ENCODE measurements at regions not wholly inside any gene's neighbourhood (a gene's known extent, or its start where the extent isn't known, plus 50 kb on each side); places are given as distances from the start of the nearest gene placed in this dataset.

GRCh38 chr13:22312405-22312803 is 641.5 kb downstream of the FGF9 start:
- no peak for TF ChIP-seq EZH2 (IDR thresholded peaks at IDR 0.05; ENCODE audit: insufficient read depth, low read length)
- TF ChIP-seq, protein P1, sequence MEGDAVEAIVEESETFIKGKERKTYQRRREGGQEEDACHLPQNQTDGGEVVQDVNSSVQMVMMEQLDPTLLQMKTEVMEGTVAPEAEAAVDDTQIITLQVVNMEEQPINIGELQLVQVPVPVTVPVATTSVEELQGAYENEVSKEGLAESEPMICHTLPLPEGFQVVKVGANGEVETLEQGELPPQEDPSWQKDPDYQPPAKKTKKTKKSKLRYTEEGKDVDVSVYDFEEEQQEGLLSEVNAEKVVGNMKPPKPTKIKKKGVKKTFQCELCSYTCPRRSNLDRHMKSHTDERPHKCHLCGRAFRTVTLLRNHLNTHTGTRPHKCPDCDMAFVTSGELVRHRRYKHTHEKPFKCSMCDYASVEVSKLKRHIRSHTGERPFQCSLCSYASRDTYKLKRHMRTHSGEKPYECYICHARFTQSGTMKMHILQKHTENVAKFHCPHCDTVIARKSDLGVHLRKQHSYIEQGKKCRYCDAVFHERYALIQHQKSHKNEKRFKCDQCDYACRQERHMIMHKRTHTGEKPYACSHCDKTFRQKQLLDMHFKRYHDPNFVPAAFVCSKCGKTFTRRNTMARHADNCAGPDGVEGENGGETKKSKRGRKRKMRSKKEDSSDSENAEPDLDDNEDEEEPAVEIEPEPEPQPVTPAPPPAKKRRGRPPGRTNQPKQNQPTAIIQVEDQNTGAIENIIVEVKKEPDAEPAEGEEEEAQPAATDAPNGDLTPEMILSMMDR (IDR thresholded peaks at IDR 0.05; ENCODE audit: insufficient read depth, low read depth, low read length) = no peak
- no peak overlapping the region for H3K9ac ChIP-seq (ENCODE audit: low read length)
- no peak for FAIRE-seq
- no peak overlapping the region for H3K27ac ChIP-seq (ENCODE audit: low read depth, low read length)
- Mint-ChIP-seq H3K4me1 (ENCODE audit: low read depth, unreplicated experiment) (no peaks in the 10 kb centered on the region), H3K4me3 (ENCODE audit: unreplicated experiment) (no peak overlapping the region), H3K27me3 (ENCODE audit: low read depth, unreplicated experiment) (no peaks in the 10 kb centered on the region), H3K36me3 (ENCODE audit: low read depth, unreplicated experiment) (no peaks in the 10 kb centered on the region), H3K9me3 (ENCODE audit: unreplicated experiment) (peaks cover 3% of the 10 kb centered on the region), H3K27ac (ENCODE audit: unreplicated experiment) (no peak overlapping the region)
- H3K79me2 ChIP-seq (ENCODE audit: insufficient read depth, low read length) = no peaks in the 10 kb centered on the region
- H3K9me3 ChIP-seq (ENCODE audit: insufficient read depth, low read depth, low read length) = no peaks in the 10 kb centered on the region
- H3K4me1 ChIP-seq (ENCODE audit: insufficient read depth, low read length) = no peaks in the 10 kb centered on the region
- H2AFZ ChIP-seq (ENCODE audit: low read depth, low read length) = no peak overlapping the region
- no peak overlapping the region for H3K4me2 ChIP-seq (ENCODE audit: low read length)
- no peaks in the 10 kb centered on the region for H3K27me3 ChIP-seq (ENCODE audit: insufficient read depth, low read length)
- no peak overlapping the region for H3K4me3 ChIP-seq (ENCODE audit: insufficient read depth, low read depth, low read length)
- no peaks in the 10 kb centered on the region for H4K20me1 ChIP-seq (ENCODE audit: insufficient read depth, low read length)
- no peaks in the 10 kb centered on the region for H3K36me3 ChIP-seq (ENCODE audit: insufficient read depth, low read length)
- DNase-seq (ENCODE audit: low read depth) = no peak

DNA sequence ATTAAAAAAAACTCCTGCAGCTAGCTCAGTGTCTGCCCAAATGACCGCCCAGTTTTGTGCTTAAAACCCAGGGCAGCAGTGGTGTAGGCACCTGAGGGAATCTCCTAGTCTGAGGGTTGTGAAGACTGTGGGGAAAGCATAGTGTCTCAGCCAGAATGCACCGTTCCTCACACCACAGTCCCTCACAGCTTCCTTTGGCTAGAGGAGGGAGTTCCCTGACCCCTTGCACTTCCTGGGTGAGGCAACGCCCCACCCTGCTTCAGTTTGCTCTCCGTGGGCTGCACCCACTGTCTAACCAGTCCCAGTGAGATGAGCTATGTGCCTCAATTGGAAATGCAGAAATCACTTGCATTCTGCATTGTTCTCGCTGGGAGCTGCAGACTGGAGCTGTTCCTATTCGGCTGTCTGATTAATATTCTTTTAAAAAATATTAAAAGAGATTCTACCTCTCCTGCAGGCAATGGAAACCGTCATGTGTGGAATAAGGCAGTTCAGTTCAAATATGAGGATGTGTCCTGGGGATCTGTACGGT is 645.7 kb downstream of the FGF9 start:
- H3K4me3 ChIP-seq (ENCODE audit: insufficient read depth, low read depth, low read length) = no peak overlapping the region
- FAIRE-seq = no peak
- no peak for DNase-seq (ENCODE audit: low read depth)
- H3K27ac Mint-ChIP-seq (ENCODE audit: unreplicated experiment) = no peak overlapping the region
- H3K4me2 ChIP-seq (ENCODE audit: low read length) = no peak overlapping the region
- H4K20me1 ChIP-seq (ENCODE audit: insufficient read depth, low read length) = no peaks in the 10 kb centered on the region
- H3K4me3 Mint-ChIP-seq (ENCODE audit: unreplicated experiment) = no peak overlapping the region
- no peaks in the 10 kb centered on the region for H3K27me3 Mint-ChIP-seq (ENCODE audit: low read depth, unreplicated experiment)
- no peak for TF ChIP-seq EZH2 (IDR thresholded peaks at IDR 0.05; ENCODE audit: insufficient read depth, low read length)
- TF ChIP-seq, protein P1 (IDR thresholded peaks at IDR 0.05; ENCODE audit: insufficient read depth, low read depth, low read length) = no peak
- H3K4me1 Mint-ChIP-seq (ENCODE audit: low read depth, unreplicated experiment) = no peaks in the 10 kb centered on the region
- H3K36me3 ChIP-seq (ENCODE audit: insufficient read depth, low read length) = no peaks in the 10 kb centered on the region
- H2AFZ ChIP-seq (ENCODE audit: low read depth, low read length) = no peak overlapping the region
- no peaks in the 10 kb centered on the region for H3K9me3 ChIP-seq (ENCODE audit: insufficient read depth, low read depth, low read length)
- H3K27ac ChIP-seq (ENCODE audit: low read depth, low read length) = no peak overlapping the region
- no peaks in the 10 kb centered on the region for H3K27me3 ChIP-seq (ENCODE audit: insufficient read depth, low read length)
- no peaks in the 10 kb centered on the region for H3K4me1 ChIP-seq (ENCODE audit: insufficient read depth, low read length)
- H3K79me2 ChIP-seq (ENCODE audit: insufficient read depth, low read length) = no peaks in the 10 kb centered on the region
- no peak overlapping the region for H3K9ac ChIP-seq (ENCODE audit: low read length)
- H3K9me3 Mint-ChIP-seq (ENCODE audit: unreplicated experiment) = peaks cover 3% of the 10 kb centered on the region
- H3K36me3 Mint-ChIP-seq (ENCODE audit: low read depth, unreplicated experiment) = no peaks in the 10 kb centered on the region

DNA sequence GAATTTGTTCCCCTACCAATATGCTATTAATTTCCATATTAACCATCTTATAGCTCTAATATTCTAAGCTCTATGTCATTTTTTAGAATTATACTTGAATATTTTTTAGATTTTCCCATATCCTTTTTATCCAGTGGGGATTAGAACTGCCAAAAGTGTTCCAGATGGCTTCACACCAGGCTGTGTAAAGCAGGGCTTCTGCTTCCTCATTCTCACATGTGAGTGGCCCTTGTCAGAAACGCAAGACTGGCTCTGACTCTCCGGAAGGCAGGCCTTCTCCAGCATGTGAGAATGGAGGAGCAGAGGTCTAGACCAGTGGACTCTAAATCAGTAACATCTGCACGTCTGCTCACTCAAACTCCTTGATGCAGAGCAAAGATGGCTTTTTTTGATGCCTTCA is 650.1 kb downstream of the FGF9 start:
- Histone ChIP-seq H3K27ac (ENCODE audit: low read depth, low read length) (no peak overlapping the region), H3K36me3 (ENCODE audit: insufficient read depth, low read length) (no peaks in the 10 kb centered on the region), H4K20me1 (ENCODE audit: insufficient read depth, low read length) (no peaks in the 10 kb centered on the region), H3K27me3 (ENCODE audit: insufficient read depth, low read length) (no peaks in the 10 kb centered on the region), H3K4me2 (ENCODE audit: low read length) (no peak overlapping the region), H3K4me1 (ENCODE audit: insufficient read depth, low read length) (no peaks in the 10 kb centered on the region), H3K9me3 (ENCODE audit: insufficient read depth, low read depth, low read length) (no peaks in the 10 kb centered on the region), H3K9ac (ENCODE audit: low read length) (no peak overlapping the region), H3K4me3 (ENCODE audit: insufficient read depth, low read depth, low read length) (no peak overlapping the region), H3K79me2 (ENCODE audit: insufficient read depth, low read length) (no peaks in the 10 kb centered on the region), H2AFZ (ENCODE audit: low read depth, low read length) (no peak overlapping the region)
- DNase-seq (ENCODE audit: low read depth) (no peak), FAIRE-seq (no peak)
- Mint-ChIP-seq H3K4me3 (ENCODE audit: unreplicated experiment) (no peak overlapping the region), H3K4me1 (ENCODE audit: low read depth, unreplicated experiment) (no peaks in the 10 kb centered on the region), H3K27me3 (ENCODE audit: low read depth, unreplicated experiment) (no peaks in the 10 kb centered on the region), H3K36me3 (ENCODE audit: low read depth, unreplicated experiment) (no peaks in the 10 kb centered on the region), H3K9me3 (ENCODE audit: unreplicated experiment) (no peaks in the 10 kb centered on the region), H3K27ac (ENCODE audit: unreplicated experiment) (no peak overlapping the region)
- TF ChIP-seq EZH2 (IDR thresholded peaks at IDR 0.05; ENCODE audit: insufficient read depth, low read length) = no peak
- TF ChIP-seq, protein P1 (IDR thresholded peaks at IDR 0.05; ENCODE audit: insufficient read depth, low read depth, low read length) = no peak
